Esophagus squamous epithelium (tissue), 4 donors: ENCODE measurements at regions not wholly inside any gene's neighbourhood (a gene's known extent, or its start where the extent isn't known, plus 50 kb on each side); places are given as distances from the start of the nearest gene placed in this dataset.

Experiments
- CTCF ChIP-seq, 6 experiments: fragments of 450-650 bp in 4 of 6; fragments of 200-600 bp in 2 of 6; sonication (generic) in 2 of 6; IDR thresholded peaks; one replicate each; pipeline ENCODE4 v1.5.1; 2016 to 2019; ENCODE audit warnings: antibody characterized with exemption in 6 of 6, mild to moderate bottlenecking in 4 of 6, moderate library complexity in 4 of 6
- POLR2A ChIP-seq, 4 donors: fragments of 450-650 bp; IDR thresholded peaks; one replicate each; pipeline ENCODE4 v1.6.1; 2017; ENCODE audit warnings: antibody characterized with exemption in 4 of 4, mild to moderate bottlenecking in 4 of 4, moderate library complexity in 3 of 4

- TF ChIP-seq CTCF (IDR thresholded peaks at IDR 0.05): no peak
- TF ChIP-seq POLR2A (IDR thresholded peaks at IDR 0.05): no peak
Measured at GRCh38 chr4:127355743-127356142, 277.0 kb upstream of the INTU start.
